Smooth muscle cell (in vitro differentiated cells): ENCODE measurements at regions not wholly inside any gene's neighbourhood (a gene's known extent, or its start where the extent isn't known, plus 50 kb on each side); places are given as distances from the start of the nearest gene placed in this dataset.

Experiments
- DNase-seq: peaks from one replicate; lab custom pipeline; 2025; ENCODE audit not compliant: unreplicated experiment; lab: John Stamatoyannopoulos, UW
- H2AFZ ChIP-seq: fragments of 200-600 bp; sonication (generic); 2 replicates; pipeline ENCODE4 v1.6.0; 2016; ENCODE audit warnings: antibody characterized with exemption, low read depth, mild to moderate bottlenecking
- H3F3A ChIP-seq: fragments of 200-600 bp; sonication (generic); 2 replicates; pipeline ENCODE4 v1.6.0; 2017; ENCODE audit warnings: antibody characterized with exemption, low read depth
- H3K27ac ChIP-seq: fragments of 200-600 bp; sonication (generic); 2 replicates; pipeline ENCODE4 v1.5.1; 2016; ENCODE audit warnings: low read depth, mild to moderate bottlenecking
- H3K27me3 ChIP-seq: fragments of 200-600 bp; sonication (generic); 2 replicates; pipeline ENCODE4 v1.6.1; 2016; ENCODE audit warnings: low read depth, mild to moderate bottlenecking
- H3K36me3 ChIP-seq: fragments of 200-600 bp; sonication (generic); 2 replicates; pipeline ENCODE4 v1.5.1; 2016; ENCODE audit warnings: low read depth
- H3K4me1 ChIP-seq: fragments of 200-600 bp; sonication (generic); 2 replicates; pipeline ENCODE4 v1.5.1; 2016; ENCODE audit warnings: low read depth
- H3K4me2 ChIP-seq: fragments of 200-600 bp; sonication (generic); 2 replicates; pipeline ENCODE4 v1.6.0; 2016; ENCODE audit warnings: mild to moderate bottlenecking
- H3K4me3 ChIP-seq: fragments of 200-600 bp; sonication (generic); 2 replicates; pipeline ENCODE4 v1.5.1; 2016; ENCODE audit warnings: mild to moderate bottlenecking
- H3K79me2 ChIP-seq: fragments of 200-600 bp; sonication (generic); 2 replicates; pipeline ENCODE4 v1.6.0; 2016; ENCODE audit warnings: low read depth, mild to moderate bottlenecking
- H3K9ac ChIP-seq: fragments of 200-600 bp; sonication (generic); 2 replicates; pipeline ENCODE4 v1.6.0; 2016; ENCODE audit warnings: low read depth
- H3K9me3 ChIP-seq: fragments of 200-600 bp; sonication (generic); replicated peaks from 2 replicates; pipeline ENCODE4 v1.5.1; 2016; ENCODE audit warnings: low read depth
- H4K20me1 ChIP-seq: fragments of 200-600 bp; sonication (generic); 2 replicates; pipeline ENCODE4 v1.6.0; 2016; ENCODE audit warnings: low read depth
- CTCF ChIP-seq: fragments of 200-600 bp; sonication (generic); IDR thresholded peaks from 2 replicates; pipeline ENCODE4 v1.5.1; 2017; ENCODE audit warnings: borderline replicate concordance, mild to moderate bottlenecking, antibody characterized with exemption; ENCODE audit not compliant: insufficient read depth, poor library complexity, severe bottlenecking
- WGBS: methylation state at CpG from one replicate; pipeline ENCODE4 v1.1.7; 2016; ENCODE audit warnings: low lambda C conversion rate; 5-methylcytosine and 5-hydroxymethylcytosine counted together

GRCh38 chr10:4519658-4520402 lies 306.2 kb upstream of the AKR1E2 start:
- no peak overlapping the region for H3K4me3 ChIP-seq
- H3K36me3 ChIP-seq, result no peaks in the 10 kb centered on the region
- no peaks in the 10 kb centered on the region for H3K4me1 ChIP-seq
- TF ChIP-seq CTCF, result no peak
- no peaks in the 10 kb centered on the region for H3F3A ChIP-seq
- no peak overlapping the region for H2AFZ ChIP-seq
- DNase-seq, result no peak
- no peak overlapping the region for H3K27ac ChIP-seq
- H3K27me3 ChIP-seq, result no peaks in the 10 kb centered on the region
- H3K4me2 ChIP-seq, result no peak overlapping the region
- WGBS, result 97% methylated on average over 3 of the region's 3 CpGs
- no peaks in the 10 kb centered on the region for H3K9me3 ChIP-seq
- H3K79me2 ChIP-seq, result no peaks in the 10 kb centered on the region
- no peak overlapping the region for H3K9ac ChIP-seq
- H4K20me1 ChIP-seq, result no peaks in the 10 kb centered on the region

DNA sequence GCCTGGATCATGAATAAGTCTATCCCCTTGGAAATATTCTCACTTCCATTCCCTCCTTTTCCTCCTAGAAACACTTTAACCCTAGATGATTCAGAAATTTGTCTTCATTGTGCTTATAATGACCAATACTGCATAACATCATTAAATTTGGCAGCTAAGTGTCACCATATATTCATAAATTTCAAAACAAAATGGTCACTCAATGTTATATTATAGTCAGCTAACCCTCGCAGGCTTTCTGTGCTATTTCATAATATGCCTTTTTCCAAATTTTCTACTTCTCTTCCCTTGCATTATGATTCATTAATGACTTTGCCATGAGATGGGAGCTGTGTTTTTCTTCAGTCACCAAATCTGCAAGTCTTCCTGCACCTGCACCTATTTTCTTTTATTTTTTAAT lies 308.3 kb upstream of the AKR1E2 start:
- no peak overlapping the region for H2AFZ ChIP-seq
- H3K4me1 ChIP-seq, result no peaks in the 10 kb centered on the region
- H3K36me3 ChIP-seq, result no peaks in the 10 kb centered on the region
- no peak for TF ChIP-seq CTCF
- H3K79me2 ChIP-seq, result no peaks in the 10 kb centered on the region
- H3K9ac ChIP-seq, result no peak overlapping the region
- H3K4me3 ChIP-seq, result no peak overlapping the region
- H3F3A ChIP-seq, result no peaks in the 10 kb centered on the region
- no peaks in the 10 kb centered on the region for H3K9me3 ChIP-seq
- no peak for DNase-seq
- H3K4me2 ChIP-seq, result no peak overlapping the region
- 100% methylated on average over 1 of the region's 1 CpG for WGBS
- H4K20me1 ChIP-seq, result no peaks in the 10 kb centered on the region
- no peaks in the 10 kb centered on the region for H3K27me3 ChIP-seq
- no peak overlapping the region for H3K27ac ChIP-seq

DNA sequence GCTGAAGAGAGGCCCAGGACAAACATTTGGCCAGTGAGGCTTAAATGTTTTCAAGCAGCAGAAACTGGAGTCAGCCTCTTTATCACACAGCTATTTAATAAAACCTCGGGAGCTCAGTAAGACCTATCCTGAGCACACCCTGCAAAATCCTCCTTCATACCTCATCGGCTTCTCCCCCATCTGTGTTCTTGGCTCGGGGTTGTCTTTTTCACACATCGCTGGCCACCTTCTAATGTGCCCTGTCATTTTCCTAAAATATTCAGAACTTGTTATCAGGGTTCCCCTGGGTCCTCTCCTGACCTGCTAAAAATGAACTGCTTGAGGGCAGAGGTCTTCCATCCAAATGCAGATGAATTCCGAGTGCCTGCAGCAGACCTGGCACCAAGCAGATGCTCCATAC lies 310.3 kb upstream of the AKR1E2 start:
- Histone ChIP-seq H3K9ac (no peak overlapping the region), H2AFZ (no peak overlapping the region), H3K27me3 (no peaks in the 10 kb centered on the region), H4K20me1 (no peaks in the 10 kb centered on the region), H3K9me3 (no peaks in the 10 kb centered on the region), H3K4me2 (no peak overlapping the region), H3K4me1 (peaks cover 3% of the 10 kb centered on the region), H3K79me2 (no peaks in the 10 kb centered on the region), H3K4me3 (no peak overlapping the region), H3F3A (no peaks in the 10 kb centered on the region), H3K36me3 (no peaks in the 10 kb centered on the region), H3K27ac (no peak overlapping the region)
- TF ChIP-seq CTCF, result no peak
- DNase-seq, result no peak
- 92% methylated on average over 5 of the region's 5 CpGs for WGBS
